IPS-20b (cell line): ENCODE measurements at regions not wholly inside any gene's neighbourhood (a gene's known extent, or its start where the extent isn't known, plus 50 kb on each side); places are given as distances from the start of the nearest gene placed in this dataset.

Experiments
- H3K27ac ChIP-seq: one replicate; pipeline ENCODE4 v1.5.1; 2013; ENCODE audit warnings: low read length
- H3K27me3 ChIP-seq: 2 replicates; pipeline ENCODE4 v1.6.1; 2013; ENCODE audit warnings: mild to moderate bottlenecking, low read length, inconsistent platforms; ENCODE audit not compliant: insufficient read depth
- H3K36me3 ChIP-seq: 2 replicates; pipeline ENCODE4 v1.6.1; 2013; ENCODE audit warnings: low read depth, mild to moderate bottlenecking, inconsistent platforms, low read length, moderate library complexity; ENCODE audit not compliant: insufficient read depth
- H3K4me1 ChIP-seq: 2 replicates; pipeline ENCODE4 v1.6.1; 2013; ENCODE audit warnings: mild to moderate bottlenecking, control low read depth, inconsistent platforms, low read length, moderate library complexity; ENCODE audit not compliant: insufficient read depth
- H3K4me3 ChIP-seq: 2 replicates; pipeline ENCODE4 v1.5.1; 2013; ENCODE audit warnings: mild to moderate bottlenecking, low read length, inconsistent platforms
- H3K9ac ChIP-seq: 2 replicates; pipeline ENCODE4 v1.6.1; 2013; ENCODE audit warnings: low read depth, mild to moderate bottlenecking, inconsistent platforms, low read length, moderate library complexity
- H3K9me3 ChIP-seq: 2 replicates; pipeline ENCODE4 v1.6.1; 2013; ENCODE audit warnings: mild to moderate bottlenecking, low read depth, low read length, inconsistent platforms; ENCODE audit not compliant: insufficient read depth

DNA sequence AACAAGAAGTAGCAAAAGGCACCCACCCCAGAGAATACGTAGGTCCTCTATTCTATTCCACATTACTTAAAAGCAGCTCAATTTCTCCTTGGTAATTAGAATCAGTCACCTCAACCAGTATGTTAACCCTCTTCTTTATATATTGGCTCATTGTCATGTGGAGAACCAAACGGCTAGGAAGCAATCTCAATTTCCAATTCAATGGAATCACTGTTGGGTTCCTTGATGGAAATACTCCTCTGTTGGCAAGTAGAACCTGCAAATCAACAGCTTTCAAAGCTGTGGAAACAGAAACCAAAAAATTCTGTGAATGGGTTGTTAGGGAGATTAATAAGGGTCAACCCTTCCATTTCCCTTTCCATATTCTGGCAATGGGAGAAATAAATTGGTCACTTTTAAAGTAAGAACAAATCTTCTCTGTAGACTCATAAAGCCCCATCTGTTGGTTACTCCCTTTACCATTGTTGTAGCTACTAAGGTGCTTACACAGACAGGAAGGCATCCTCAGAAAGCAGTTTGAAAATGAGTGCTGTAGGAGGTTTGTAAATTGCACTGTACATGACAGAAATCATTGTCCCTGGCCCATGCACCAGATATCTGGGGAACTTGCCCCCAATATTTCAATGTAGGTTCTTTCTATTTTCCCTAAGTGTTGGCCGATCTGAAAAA lies 138.6 kb upstream of the UFM1 start:
- Histone ChIP-seq H3K27ac (no peak overlapping the region), H3K27me3 (no peaks in the 10 kb centered on the region), H3K4me1 (peaks cover 4% of the 10 kb centered on the region; the same call in 1 of the 2 replicates), H3K9me3 (no peaks in the 10 kb centered on the region; the same call in 1 of the 2 replicates), H3K4me3 (peak overlapping the region; percentile 36), H3K36me3 (no peaks in the 10 kb centered on the region), H3K9ac (no peak overlapping the region)

- H3K36me3 ChIP-seq, result no peaks in the 10 kb centered on the region
- H3K27me3 ChIP-seq, result no peaks in the 10 kb centered on the region
- no peak overlapping the region for H3K4me3 ChIP-seq
- H3K4me1 ChIP-seq, result no peaks in the 10 kb centered on the region
- H3K9ac ChIP-seq, result no peak overlapping the region
- H3K27ac ChIP-seq, result no peak overlapping the region
- H3K9me3 ChIP-seq, result no peaks in the 10 kb centered on the region
Observed at GRCh38 chr13:38204556-38204955, 145.1 kb upstream of the UFM1 start.

DNA sequence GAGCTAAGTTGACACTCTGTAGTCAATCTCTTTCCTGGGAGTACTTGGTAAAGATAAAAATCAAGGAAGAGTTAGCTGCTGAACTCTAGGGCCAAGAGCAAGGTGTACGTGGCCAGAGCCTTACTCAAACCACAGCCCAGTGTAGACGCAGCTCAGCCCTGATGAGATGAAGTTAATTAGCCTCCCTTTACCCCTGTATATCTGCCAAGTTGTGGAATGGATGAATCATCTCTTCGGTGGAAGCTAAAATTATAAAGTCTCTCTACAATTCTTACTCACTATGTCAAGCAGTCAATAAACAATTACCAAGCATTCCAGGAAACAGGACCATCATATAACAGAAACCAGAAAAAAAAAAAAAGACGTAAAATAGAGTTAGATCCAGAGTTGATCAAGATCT lies 146.9 kb upstream of the UFM1 start:
- Histone ChIP-seq H3K4me1 (no peaks in the 10 kb centered on the region), H3K36me3 (no peaks in the 10 kb centered on the region), H3K9me3 (no peaks in the 10 kb centered on the region), H3K9ac (no peak overlapping the region), H3K4me3 (no peak overlapping the region), H3K27me3 (no peaks in the 10 kb centered on the region), H3K27ac (no peak overlapping the region)

DNA sequence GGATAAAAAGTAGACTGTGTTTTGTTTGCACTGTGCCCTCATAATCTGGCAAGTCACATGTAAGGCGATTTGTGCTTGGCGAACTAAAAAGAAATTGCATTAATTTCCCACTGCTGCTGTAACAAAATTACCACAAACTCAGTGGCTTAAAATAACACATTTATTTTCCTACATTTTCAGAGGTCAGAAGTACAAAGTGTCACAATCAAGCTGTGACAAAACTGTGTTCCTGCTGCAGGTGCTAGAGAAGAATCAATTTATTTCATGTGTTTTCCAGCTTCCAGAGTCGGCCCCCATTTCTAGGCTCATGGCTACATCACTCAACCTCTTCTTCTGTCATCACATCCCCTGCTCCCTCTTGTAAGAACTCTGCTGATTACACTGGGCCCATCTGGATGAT lies 158.6 kb upstream of the UFM1 start:
- H3K9ac ChIP-seq, result no peak overlapping the region
- no peaks in the 10 kb centered on the region for H3K9me3 ChIP-seq
- H3K4me3 ChIP-seq, result no peak overlapping the region
- no peak overlapping the region for H3K27ac ChIP-seq
- no peaks in the 10 kb centered on the region for H3K4me1 ChIP-seq
- H3K27me3 ChIP-seq, result no peaks in the 10 kb centered on the region
- no peaks in the 10 kb centered on the region for H3K36me3 ChIP-seq

- H3K4me3 ChIP-seq, result no peak overlapping the region
- no peaks in the 10 kb centered on the region for H3K27me3 ChIP-seq
- H3K9ac ChIP-seq, result no peak overlapping the region
- H3K9me3 ChIP-seq, result no peaks in the 10 kb centered on the region
- H3K27ac ChIP-seq, result no peak overlapping the region
- no peaks in the 10 kb centered on the region for H3K36me3 ChIP-seq
- H3K4me1 ChIP-seq, result peaks cover 4% of the 10 kb centered on the region; the same call in 1 of the 2 replicates
Observed at GRCh38 chr13:38180670-38181069, 169.0 kb upstream of the UFM1 start.

DNA sequence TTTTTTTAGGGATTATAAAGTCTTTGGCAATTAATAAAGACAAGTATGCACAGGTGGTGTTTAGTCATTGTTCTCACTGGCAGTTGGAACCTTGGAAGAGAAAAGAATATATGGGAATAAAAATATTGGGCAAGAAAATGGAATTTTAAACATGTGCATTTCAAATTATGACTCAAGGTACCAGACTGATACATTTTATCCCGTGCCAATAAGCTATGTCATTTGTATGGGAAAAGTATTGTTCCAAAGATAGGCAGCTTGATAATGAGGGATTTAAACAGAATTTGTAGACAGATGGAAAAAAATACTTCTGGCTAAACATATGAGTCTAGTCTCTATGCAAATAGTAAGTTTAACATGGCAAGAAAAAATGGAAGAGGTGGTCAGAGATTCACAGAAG lies 169.5 kb upstream of the UFM1 start:
- H3K27me3 ChIP-seq, result no peaks in the 10 kb centered on the region
- peaks cover 4% of the 10 kb centered on the region; the same call in 1 of the 2 replicates for H3K4me1 ChIP-seq
- no peak overlapping the region for H3K9ac ChIP-seq
- H3K27ac ChIP-seq, result no peak overlapping the region
- no peak overlapping the region for H3K4me3 ChIP-seq
- H3K36me3 ChIP-seq, result no peaks in the 10 kb centered on the region
- no peaks in the 10 kb centered on the region for H3K9me3 ChIP-seq

DNA sequence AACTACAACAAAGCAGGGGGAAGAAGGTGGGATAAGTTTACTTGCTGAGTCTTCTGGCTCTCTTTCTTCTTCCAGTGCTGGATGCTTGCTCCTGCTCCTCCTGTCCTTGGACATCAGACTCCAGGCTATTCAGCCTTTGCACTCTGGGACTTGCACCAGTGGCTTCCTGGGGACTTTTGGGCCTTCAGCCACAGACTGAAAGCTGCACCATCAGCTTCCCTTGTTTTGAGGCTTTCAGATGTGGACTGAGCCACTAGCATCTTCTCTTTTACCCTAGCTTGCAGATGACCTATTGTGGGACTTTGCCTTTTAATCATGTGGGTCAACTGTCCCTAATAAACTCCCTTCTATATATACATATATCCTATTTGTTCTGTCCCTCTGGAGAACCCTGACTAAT lies 173.0 kb upstream of the UFM1 start:
- Histone ChIP-seq H3K9me3 (no peaks in the 10 kb centered on the region), H3K4me1 (peaks cover 4% of the 10 kb centered on the region; the same call in 1 of the 2 replicates), H3K36me3 (no peaks in the 10 kb centered on the region), H3K27ac (no peak overlapping the region), H3K9ac (no peak overlapping the region), H3K27me3 (no peaks in the 10 kb centered on the region), H3K4me3 (no peak overlapping the region)

GRCh38 chr13:38173403-38173802 lies 176.2 kb upstream of the UFM1 start:
- Histone ChIP-seq H3K27me3 (no peaks in the 10 kb centered on the region), H3K36me3 (no peaks in the 10 kb centered on the region), H3K27ac (no peak overlapping the region), H3K9me3 (no peaks in the 10 kb centered on the region), H3K4me1 (no peaks in the 10 kb centered on the region), H3K9ac (no peak overlapping the region), H3K4me3 (no peak overlapping the region)

- Histone ChIP-seq H3K9ac (no peak overlapping the region), H3K4me3 (no peak overlapping the region), H3K4me1 (no peaks in the 10 kb centered on the region), H3K27ac (no peak overlapping the region), H3K27me3 (no peaks in the 10 kb centered on the region), H3K9me3 (no peaks in the 10 kb centered on the region), H3K36me3 (no peaks in the 10 kb centered on the region)
Observed at GRCh38 chr13:38167164-38167822, 182.4 kb upstream of the UFM1 start.

DNA sequence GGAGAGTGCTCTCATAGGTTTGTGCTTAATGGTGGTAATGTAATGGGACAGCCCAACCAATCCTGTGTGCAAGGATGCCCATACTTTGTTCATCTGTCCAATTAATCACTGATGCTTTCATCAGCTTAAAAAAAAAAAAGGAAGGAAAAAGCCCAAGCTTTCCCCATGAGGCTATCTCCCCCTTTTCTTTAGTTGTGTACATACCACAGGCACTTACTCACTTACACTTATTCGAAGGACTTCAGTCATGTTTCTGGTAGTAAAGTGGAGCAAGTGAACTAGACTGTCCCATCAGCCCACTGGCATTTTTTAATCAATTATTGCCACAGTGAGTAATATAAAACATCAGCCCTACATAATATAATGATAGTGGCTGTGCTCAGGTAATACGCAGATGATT lies 183.5 kb upstream of the UFM1 start:
- Histone ChIP-seq H3K27ac (no peak overlapping the region), H3K4me3 (no peak overlapping the region), H3K27me3 (no peaks in the 10 kb centered on the region), H3K9ac (no peak overlapping the region), H3K9me3 (no peaks in the 10 kb centered on the region), H3K36me3 (no peaks in the 10 kb centered on the region), H3K4me1 (no peaks in the 10 kb centered on the region)

DNA sequence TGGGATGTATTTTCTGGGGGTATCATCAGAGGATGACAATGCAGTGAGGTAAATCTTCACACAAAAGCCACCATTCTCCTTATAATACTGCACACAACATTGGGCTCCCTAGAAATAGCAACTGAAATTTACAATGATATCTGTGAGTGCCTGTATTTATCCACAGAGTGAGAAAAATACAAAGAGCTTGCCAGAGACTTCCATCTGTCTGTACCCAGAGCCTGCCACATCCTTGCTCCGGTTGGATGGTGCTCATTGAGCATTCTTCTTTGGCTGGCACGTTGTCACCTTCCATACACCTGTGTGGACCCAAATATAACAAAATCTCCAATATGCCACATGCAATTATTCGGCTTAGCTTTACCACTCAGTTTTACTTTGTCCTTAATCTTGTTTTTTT lies 189.5 kb upstream of the UFM1 start:
- H3K9me3 ChIP-seq, result no peaks in the 10 kb centered on the region
- no peaks in the 10 kb centered on the region for H3K27me3 ChIP-seq
- H3K27ac ChIP-seq, result no peak overlapping the region
- H3K9ac ChIP-seq, result no peak overlapping the region
- H3K4me1 ChIP-seq, result no peaks in the 10 kb centered on the region
- no peaks in the 10 kb centered on the region for H3K36me3 ChIP-seq
- H3K4me3 ChIP-seq, result no peak overlapping the region

DNA sequence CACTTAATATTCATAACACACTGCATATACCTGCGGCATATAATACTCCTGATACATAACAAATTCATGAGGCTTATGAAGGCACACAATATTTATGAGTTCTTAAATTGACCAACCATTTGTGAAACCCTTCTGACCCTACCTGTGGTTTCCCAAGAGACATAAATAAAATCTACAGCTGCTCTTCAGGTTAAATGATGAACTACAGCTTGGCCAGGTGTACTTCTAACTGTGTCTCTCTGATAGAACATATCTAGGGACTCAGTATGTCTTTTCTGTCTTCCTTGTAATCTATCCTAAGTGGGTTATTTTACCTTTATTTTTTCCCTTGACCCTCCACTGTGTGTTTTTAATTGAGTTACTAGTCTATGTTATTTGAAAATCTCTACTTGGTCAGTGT lies 189.9 kb upstream of the UFM1 start:
- Histone ChIP-seq H3K27ac (no peak overlapping the region), H3K9me3 (no peaks in the 10 kb centered on the region), H3K27me3 (no peaks in the 10 kb centered on the region), H3K4me1 (no peaks in the 10 kb centered on the region), H3K36me3 (no peaks in the 10 kb centered on the region), H3K9ac (no peak overlapping the region), H3K4me3 (no peak overlapping the region)
